GM10266 (cell line): ENCODE measurements at regions not wholly inside any gene's neighbourhood (a gene's known extent, or its start where the extent isn't known, plus 50 kb on each side); places are given as distances from the start of the nearest gene placed in this dataset.

Experiments
- DNase-seq: peaks from one replicate; pipeline ENCODE4 v3.0.0; 2012; ENCODE audit errors: extremely low spot score
- CTCF ChIP-seq: IDR thresholded peaks from 2 replicates; pipeline ENCODE4 v1.5.1; 2012; ENCODE audit warnings: mild to moderate bottlenecking, low read depth; ENCODE audit not compliant: control insufficient read depth, insufficient read depth; ENCODE audit errors: missing control alignments

DNA sequence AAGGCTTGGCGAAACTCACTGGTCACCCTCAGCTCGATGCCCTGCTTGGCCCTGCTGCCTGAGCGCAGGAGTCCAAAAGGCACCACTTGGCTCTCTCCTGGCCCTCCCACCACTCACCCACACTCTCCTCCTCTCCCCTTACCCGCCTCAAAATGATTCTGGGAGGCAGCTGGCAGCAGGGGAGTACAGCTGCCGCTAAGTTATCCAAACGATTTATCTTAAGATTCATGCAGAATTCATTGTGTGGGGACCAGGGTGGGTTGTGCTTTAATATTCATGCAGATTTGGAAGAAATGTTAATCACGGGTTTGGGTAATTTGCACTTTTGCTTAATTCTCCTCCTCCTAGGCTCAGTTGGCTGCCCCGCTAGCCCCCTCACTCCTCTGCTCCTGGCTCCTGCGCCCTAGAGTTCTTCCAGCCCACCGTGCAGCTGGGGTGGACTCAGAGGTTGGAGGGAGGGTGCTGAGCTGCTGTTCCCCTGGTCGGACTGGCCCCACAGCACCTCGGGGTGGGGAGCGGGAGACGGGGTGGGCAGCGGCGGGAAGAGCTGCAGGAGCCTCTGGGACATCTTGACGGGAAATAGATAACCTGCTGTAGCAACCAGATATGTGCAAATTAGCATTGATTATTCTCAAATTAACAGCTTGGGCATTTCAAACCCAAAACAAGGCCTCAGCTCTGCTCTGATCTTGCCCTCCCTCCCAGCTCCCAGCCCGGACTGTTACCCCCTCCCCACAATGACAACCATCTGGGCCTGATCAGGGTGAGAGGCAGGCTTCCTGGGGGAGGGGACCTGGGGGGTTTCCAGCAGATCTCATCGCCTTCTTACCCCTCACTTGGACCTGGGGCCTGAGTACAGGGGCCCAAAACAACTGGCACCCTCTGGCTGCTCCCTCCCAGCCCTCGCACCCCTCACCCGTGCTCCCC lies 122.6 kb upstream of the RPL38 start:
- no peak for DNase-seq
- no peak for TF ChIP-seq CTCF

- no peak for TF ChIP-seq CTCF
- DNase-seq: no peak
These were observed 120.6 kb upstream of the RPL38 start for GRCh38 chr17:74082886-74083285.

DNA sequence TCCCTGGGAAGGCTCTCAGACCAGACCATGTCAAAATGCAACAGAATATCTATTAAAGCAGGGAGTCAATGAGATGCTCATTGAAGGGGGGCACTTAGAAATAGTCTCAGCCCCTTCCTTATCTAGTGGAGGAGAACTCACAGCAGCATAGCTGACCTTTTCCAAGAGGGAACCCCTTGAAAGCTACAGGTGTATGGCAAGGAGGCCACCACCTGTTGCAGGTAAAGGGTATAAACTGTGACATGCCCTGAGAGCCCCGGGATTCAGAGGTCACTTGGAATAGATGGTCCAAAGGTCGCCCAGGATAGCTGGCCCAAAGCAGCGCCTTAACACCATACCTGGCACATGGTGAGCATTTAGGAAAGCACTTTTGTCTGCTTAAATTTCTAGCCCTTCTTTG lies 120.2 kb upstream of the RPL38 start:
- no peak for DNase-seq
- no peak for TF ChIP-seq CTCF

DNA sequence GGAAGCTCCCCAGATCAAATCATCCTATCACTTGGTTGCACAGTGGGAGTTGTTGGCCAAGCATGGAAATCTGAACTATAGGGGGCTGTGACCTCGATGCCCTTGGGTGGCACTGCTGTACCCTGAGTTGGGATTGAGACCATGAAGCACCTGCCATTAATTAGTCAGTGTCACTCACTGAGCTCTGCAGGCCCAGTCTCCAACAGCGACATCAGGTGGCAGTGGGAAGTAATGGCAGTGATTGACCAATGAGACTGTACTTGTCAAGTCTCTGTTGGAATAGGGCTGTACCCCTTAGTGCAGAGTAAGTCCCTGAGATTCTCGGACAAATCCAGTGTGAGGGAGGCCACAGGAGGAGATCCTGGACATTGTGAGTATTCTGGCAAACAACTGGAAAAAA lies 118.0 kb upstream of the RPL38 start:
- TF ChIP-seq CTCF: peak; percentile 5
- no peak for DNase-seq

DNA sequence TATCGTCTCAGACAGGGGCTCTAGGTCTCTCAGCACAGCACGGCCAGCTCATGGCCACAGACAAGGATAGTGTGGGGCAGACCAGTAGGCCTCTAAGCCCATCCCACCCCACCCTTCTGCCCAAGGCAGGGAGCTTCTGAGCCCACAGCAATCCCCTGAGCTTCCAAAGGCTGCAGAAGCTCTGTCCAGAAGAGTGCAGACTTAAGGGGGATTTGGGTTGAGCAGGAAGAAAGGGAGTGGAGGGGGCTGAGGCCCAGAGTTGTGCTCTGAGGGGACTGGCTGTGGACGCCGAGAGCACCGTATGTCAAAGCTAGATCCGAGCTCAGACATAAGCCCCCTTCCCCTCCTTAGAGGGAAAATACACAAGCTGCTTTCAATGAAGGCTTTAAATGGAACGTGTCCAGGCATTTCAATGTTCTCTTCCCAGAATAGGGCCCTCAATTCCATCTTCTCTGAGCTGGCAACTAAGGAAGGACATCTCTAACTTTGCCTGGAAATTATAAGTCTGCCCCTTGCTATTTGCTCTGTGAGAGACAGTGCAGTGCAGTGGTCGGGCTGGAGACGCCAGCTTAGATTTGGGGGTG lies 116.4 kb upstream of the RPL38 start:
- no peak for DNase-seq
- TF ChIP-seq CTCF: no peak

GRCh38 chr17:74088285-74088933 lies 115.1 kb upstream of the RPL38 start:
- no peak for TF ChIP-seq CTCF
- DNase-seq: no peak

GRCh38 chr17:74088934-74089329 lies 114.5 kb upstream of the RPL38 start:
- no peak for DNase-seq
- no peak for TF ChIP-seq CTCF
